Neural cell (in vitro differentiated cells): ENCODE measurements at regions not wholly inside any gene's neighbourhood (a gene's known extent, or its start where the extent isn't known, plus 50 kb on each side); places are given as distances from the start of the nearest gene placed in this dataset.

ENCODE experiments used
- POLR2AphosphoS5 ChIP-seq: IDR thresholded peaks from 2 replicates; pipeline ENCODE4 v1.6.1; 2012
- TF ChIP-seq, protein P1 (sequence below): fragments of 450-650 bp; IDR thresholded peaks from 2 replicates; pipeline ENCODE4 v1.5.1; 2014; ENCODE audit warnings: antibody characterized with exemption, mild to moderate bottlenecking, moderate library complexity; ENCODE audit not compliant: poor library complexity, severe bottlenecking
- TF ChIP-seq, protein P2 (sequence below): IDR thresholded peaks from 2 replicates; pipeline ENCODE4 v1.6.1; 2012; ENCODE audit warnings: borderline replicate concordance

DNA sequence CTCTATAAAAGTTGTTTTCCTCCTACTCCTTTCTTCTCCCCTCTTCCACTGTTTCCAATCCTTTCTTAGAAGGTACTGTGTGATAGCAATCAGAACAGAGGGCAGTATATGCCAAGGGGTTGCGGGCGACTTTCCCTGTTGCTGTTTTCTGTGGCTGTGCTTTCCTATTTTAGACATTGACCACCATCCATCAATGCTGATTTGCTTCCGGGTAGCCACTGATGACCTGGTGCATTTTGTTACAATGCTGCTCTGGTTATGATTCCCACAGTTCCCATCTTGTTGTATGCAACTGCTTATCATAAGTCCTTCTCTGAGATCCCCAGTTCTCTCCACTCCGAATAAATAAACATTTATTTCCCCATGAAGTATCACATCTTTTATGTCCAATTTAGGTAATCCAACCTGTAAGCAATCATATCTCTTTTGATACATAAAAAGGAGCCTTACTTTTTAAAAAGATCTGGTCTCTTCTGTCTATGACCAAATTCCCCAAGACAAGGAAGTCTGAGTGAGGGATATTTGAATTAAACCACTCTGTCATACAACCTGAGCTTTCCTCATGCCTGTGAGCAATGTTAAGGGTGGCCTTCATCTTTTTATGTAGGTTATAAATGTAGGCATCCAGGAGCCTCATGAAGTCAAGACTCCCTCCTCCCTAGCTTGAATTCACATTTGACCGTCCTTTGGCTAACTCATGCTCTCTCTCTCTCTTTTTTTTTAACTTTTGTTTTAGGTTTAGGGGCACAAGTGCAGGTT lies 52.5 kb upstream of the CD55 start:
- TF ChIP-seq, protein P1, sequence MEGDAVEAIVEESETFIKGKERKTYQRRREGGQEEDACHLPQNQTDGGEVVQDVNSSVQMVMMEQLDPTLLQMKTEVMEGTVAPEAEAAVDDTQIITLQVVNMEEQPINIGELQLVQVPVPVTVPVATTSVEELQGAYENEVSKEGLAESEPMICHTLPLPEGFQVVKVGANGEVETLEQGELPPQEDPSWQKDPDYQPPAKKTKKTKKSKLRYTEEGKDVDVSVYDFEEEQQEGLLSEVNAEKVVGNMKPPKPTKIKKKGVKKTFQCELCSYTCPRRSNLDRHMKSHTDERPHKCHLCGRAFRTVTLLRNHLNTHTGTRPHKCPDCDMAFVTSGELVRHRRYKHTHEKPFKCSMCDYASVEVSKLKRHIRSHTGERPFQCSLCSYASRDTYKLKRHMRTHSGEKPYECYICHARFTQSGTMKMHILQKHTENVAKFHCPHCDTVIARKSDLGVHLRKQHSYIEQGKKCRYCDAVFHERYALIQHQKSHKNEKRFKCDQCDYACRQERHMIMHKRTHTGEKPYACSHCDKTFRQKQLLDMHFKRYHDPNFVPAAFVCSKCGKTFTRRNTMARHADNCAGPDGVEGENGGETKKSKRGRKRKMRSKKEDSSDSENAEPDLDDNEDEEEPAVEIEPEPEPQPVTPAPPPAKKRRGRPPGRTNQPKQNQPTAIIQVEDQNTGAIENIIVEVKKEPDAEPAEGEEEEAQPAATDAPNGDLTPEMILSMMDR, result no peak
- TF ChIP-seq POLR2AphosphoS5, result no peak
- TF ChIP-seq, protein P2, sequence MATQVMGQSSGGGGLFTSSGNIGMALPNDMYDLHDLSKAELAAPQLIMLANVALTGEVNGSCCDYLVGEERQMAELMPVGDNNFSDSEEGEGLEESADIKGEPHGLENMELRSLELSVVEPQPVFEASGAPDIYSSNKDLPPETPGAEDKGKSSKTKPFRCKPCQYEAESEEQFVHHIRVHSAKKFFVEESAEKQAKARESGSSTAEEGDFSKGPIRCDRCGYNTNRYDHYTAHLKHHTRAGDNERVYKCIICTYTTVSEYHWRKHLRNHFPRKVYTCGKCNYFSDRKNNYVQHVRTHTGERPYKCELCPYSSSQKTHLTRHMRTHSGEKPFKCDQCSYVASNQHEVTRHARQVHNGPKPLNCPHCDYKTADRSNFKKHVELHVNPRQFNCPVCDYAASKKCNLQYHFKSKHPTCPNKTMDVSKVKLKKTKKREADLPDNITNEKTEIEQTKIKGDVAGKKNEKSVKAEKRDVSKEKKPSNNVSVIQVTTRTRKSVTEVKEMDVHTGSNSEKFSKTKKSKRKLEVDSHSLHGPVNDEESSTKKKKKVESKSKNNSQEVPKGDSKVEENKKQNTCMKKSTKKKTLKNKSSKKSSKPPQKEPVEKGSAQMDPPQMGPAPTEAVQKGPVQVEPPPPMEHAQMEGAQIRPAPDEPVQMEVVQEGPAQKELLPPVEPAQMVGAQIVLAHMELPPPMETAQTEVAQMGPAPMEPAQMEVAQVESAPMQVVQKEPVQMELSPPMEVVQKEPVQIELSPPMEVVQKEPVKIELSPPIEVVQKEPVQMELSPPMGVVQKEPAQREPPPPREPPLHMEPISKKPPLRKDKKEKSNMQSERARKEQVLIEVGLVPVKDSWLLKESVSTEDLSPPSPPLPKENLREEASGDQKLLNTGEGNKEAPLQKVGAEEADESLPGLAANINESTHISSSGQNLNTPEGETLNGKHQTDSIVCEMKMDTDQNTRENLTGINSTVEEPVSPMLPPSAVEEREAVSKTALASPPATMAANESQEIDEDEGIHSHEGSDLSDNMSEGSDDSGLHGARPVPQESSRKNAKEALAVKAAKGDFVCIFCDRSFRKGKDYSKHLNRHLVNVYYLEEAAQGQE, result no peak
